WERI-Rb-1 (cell line): ENCODE measurements at regions not wholly inside any gene's neighbourhood (a gene's known extent, or its start where the extent isn't known, plus 50 kb on each side); places are given as distances from the start of the nearest gene placed in this dataset.

ENCODE experiments used
- DNase-seq: peaks from one replicate; pipeline ENCODE4 v3.0.0-alpha.2; 2020
- H3K27ac ChIP-seq: fragments of 250-450 bp; sonication (Bioruptor Pico); 2 replicates; pipeline ENCODE4 v1.5.1; 2020; ENCODE audit warnings: mild to moderate bottlenecking, moderate library complexity
- H3K27me3 ChIP-seq: fragments of 250-450 bp; sonication (Bioruptor Pico); 2 replicates; pipeline ENCODE4 v1.5.1; 2021; ENCODE audit warnings: mild to moderate bottlenecking, low read depth, moderate library complexity; ENCODE audit not compliant: insufficient read depth, severe bottlenecking
- H3K36me3 ChIP-seq: fragments of 250-450 bp; sonication (Bioruptor Pico); 2 replicates; pipeline ENCODE4 v1.5.1; 2020; ENCODE audit warnings: mild to moderate bottlenecking, moderate library complexity
- H3K4me3 ChIP-seq: 2 replicates; pipeline ENCODE4 v1.5.1; 2011; ENCODE audit warnings: low read depth, mild to moderate bottlenecking, control low read depth, low read length
- H3K9me3 ChIP-seq: fragments of 250-450 bp; sonication (Bioruptor Pico); 2 replicates; pipeline ENCODE4 v1.5.1; 2021; ENCODE audit warnings: mild to moderate bottlenecking, moderate library complexity; ENCODE audit not compliant: severe bottlenecking
- CTCF ChIP-seq: IDR thresholded peaks from 2 replicates; pipeline ENCODE4 v1.5.1; 2011; ENCODE audit warnings: low read depth, mild to moderate bottlenecking, control low read depth, inconsistent platforms, low read length

- Histone ChIP-seq H3K36me3 (no peaks in the 10 kb centered on the region), H3K27ac (no peak overlapping the region), H3K4me3 (no peak overlapping the region), H3K9me3 (no peaks in the 10 kb centered on the region), H3K27me3 (no peaks in the 10 kb centered on the region)
- TF ChIP-seq CTCF: no peak
- no peak for DNase-seq
Observed at GRCh38 chr6:44043479-44044153, 83.6 kb downstream of the MRPL14 start.

GRCh38 chr6:44042989-44043478 lies 84.2 kb downstream of the MRPL14 start:
- H3K4me3 ChIP-seq: no peak overlapping the region
- no peak overlapping the region for H3K27ac ChIP-seq
- TF ChIP-seq CTCF: no peak
- no peak for DNase-seq
- H3K9me3 ChIP-seq: no peaks in the 10 kb centered on the region
- no peaks in the 10 kb centered on the region for H3K36me3 ChIP-seq
- no peaks in the 10 kb centered on the region for H3K27me3 ChIP-seq

- TF ChIP-seq CTCF: no peak
- no peak for DNase-seq
- Histone ChIP-seq H3K36me3 (no peaks in the 10 kb centered on the region), H3K27me3 (no peaks in the 10 kb centered on the region), H3K9me3 (no peaks in the 10 kb centered on the region), H3K27ac (no peak overlapping the region), H3K4me3 (no peak overlapping the region)
Observed at GRCh38 chr6:44042261-44042988, 84.8 kb downstream of the MRPL14 start.

GRCh38 chr6:44041461-44042260 lies 85.6 kb downstream of the MRPL14 start:
- no peak for TF ChIP-seq CTCF
- no peak overlapping the region for H3K4me3 ChIP-seq
- H3K27me3 ChIP-seq: no peaks in the 10 kb centered on the region
- H3K36me3 ChIP-seq: no peaks in the 10 kb centered on the region
- no peaks in the 10 kb centered on the region for H3K9me3 ChIP-seq
- no peak overlapping the region for H3K27ac ChIP-seq
- no peak for DNase-seq

GRCh38 chr6:44040786-44041185 lies 86.5 kb downstream of the MRPL14 start:
- Histone ChIP-seq H3K9me3 (no peaks in the 10 kb centered on the region), H3K4me3 (no peak overlapping the region), H3K36me3 (no peaks in the 10 kb centered on the region), H3K27ac (no peak overlapping the region), H3K27me3 (no peaks in the 10 kb centered on the region)
- DNase-seq: no peak
- no peak for TF ChIP-seq CTCF
